ENCODE measurements at regions not wholly inside any gene's neighbourhood (a gene's known extent, or its start where the extent isn't known, plus 50 kb on each side); places are given as distances from the start of the nearest gene placed in this dataset.

DNA sequence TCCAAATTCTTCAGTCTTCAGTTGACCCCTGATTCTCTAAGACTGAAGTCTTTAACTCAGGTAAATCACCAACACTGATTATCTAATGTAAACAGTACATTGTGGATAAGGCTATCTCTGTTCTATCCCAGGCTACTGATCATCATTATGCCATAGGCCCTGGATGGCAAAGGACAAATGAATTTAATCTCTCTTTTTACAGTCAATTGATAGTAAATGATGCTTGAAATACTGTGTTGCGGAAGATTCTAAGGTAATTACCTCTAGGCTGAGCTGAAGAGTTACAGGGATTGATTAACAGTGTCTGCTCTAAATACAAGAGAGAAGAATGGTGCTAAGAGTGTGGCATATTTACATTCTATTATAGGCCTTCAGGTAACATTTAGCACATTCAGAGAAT lies 264.7 kb downstream of the ACTL7B start:
- TF ChIP-seq EZH2phosphoT487 (IDR thresholded peaks at IDR 0.05; ENCODE audit: low read depth, severe bottlenecking, unreplicated experiment) = no peak
- TF ChIP-seq EZH2 (IDR thresholded peaks at IDR 0.05; ENCODE audit: borderline replicate concordance) = no peak
- TF ChIP-seq, protein P1, sequence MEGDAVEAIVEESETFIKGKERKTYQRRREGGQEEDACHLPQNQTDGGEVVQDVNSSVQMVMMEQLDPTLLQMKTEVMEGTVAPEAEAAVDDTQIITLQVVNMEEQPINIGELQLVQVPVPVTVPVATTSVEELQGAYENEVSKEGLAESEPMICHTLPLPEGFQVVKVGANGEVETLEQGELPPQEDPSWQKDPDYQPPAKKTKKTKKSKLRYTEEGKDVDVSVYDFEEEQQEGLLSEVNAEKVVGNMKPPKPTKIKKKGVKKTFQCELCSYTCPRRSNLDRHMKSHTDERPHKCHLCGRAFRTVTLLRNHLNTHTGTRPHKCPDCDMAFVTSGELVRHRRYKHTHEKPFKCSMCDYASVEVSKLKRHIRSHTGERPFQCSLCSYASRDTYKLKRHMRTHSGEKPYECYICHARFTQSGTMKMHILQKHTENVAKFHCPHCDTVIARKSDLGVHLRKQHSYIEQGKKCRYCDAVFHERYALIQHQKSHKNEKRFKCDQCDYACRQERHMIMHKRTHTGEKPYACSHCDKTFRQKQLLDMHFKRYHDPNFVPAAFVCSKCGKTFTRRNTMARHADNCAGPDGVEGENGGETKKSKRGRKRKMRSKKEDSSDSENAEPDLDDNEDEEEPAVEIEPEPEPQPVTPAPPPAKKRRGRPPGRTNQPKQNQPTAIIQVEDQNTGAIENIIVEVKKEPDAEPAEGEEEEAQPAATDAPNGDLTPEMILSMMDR (IDR thresholded peaks at IDR 0.05; ENCODE audit: poor library complexity) = no peak
